HFF-Myc (cell line): ENCODE measurements at regions not wholly inside any gene's neighbourhood (a gene's known extent, or its start where the extent isn't known, plus 50 kb on each side); places are given as distances from the start of the nearest gene placed in this dataset.

Source experiments
- DNase-seq: peaks from one replicate; pipeline ENCODE4 v3.0.0-alpha.2; 2011; ENCODE audit warnings: low read depth; ENCODE audit errors: extremely low read depth
- H3K4me3 ChIP-seq: replicated peaks from 2 replicates; pipeline ENCODE4 v1.5.1; 2011; ENCODE audit warnings: low read depth, mild to moderate bottlenecking, control low read depth, low read length
- CTCF ChIP-seq: IDR thresholded peaks from 2 replicates; pipeline ENCODE4 v1.5.1; 2012; ENCODE audit warnings: mild to moderate bottlenecking, low read depth, low read length, control low read depth; ENCODE audit errors: missing control alignments

- no peak for DNase-seq
- no peak overlapping the region for H3K4me3 ChIP-seq
- TF ChIP-seq CTCF, result no peak
Observed at GRCh38 chr2:2707206-2707991, 376.3 kb upstream of the MYT1L start.

GRCh38 chr2:2706306-2706705 lies 375.2 kb upstream of the MYT1L start:
- TF ChIP-seq CTCF, result no peak
- no peak overlapping the region for H3K4me3 ChIP-seq
- no peak for DNase-seq

- TF ChIP-seq CTCF, result no peak
- H3K4me3 ChIP-seq, result no peak overlapping the region
- no peak for DNase-seq
Observed at GRCh38 chr2:2705871-2706270, 374.8 kb upstream of the MYT1L start.

- no peak for DNase-seq
- TF ChIP-seq CTCF, result no peak
- no peak overlapping the region for H3K4me3 ChIP-seq
Observed at GRCh38 chr2:2704428-2705090, 373.5 kb upstream of the MYT1L start.

- DNase-seq, result no peak
- TF ChIP-seq CTCF, result no peak
- no peak overlapping the region for H3K4me3 ChIP-seq
Observed at GRCh38 chr2:2703762-2704427, 372.8 kb upstream of the MYT1L start.

- TF ChIP-seq CTCF, result no peak
Observed at GRCh38 chr2:2703172-2703571, 372.1 kb upstream of the MYT1L start.

More at GRCh38 chr2:2703172-2703571, 372.1 kb upstream of the MYT1L start:
- H3K4me3 ChIP-seq, result no peak overlapping the region
- no peak for DNase-seq
